Activated CD4-positive, alpha-beta T cell treated with anti-CD3 and anti-CD28 coated beads for 4 hours (primary cell): ENCODE measurements at regions not wholly inside any gene's neighbourhood (a gene's known extent, or its start where the extent isn't known, plus 50 kb on each side); places are given as distances from the start of the nearest gene placed in this dataset.
"Not testable (repeated sequence)": the region's sequence is repeated elsewhere in the genome, so short reads cannot be mapped to it uniquely, and the experiment has no call there.

ENCODE experiments used
- DNase-seq, 2 donors: peaks; one replicate each; pipeline ENCODE4 v3.0.0-alpha.2; 2020

DNA sequence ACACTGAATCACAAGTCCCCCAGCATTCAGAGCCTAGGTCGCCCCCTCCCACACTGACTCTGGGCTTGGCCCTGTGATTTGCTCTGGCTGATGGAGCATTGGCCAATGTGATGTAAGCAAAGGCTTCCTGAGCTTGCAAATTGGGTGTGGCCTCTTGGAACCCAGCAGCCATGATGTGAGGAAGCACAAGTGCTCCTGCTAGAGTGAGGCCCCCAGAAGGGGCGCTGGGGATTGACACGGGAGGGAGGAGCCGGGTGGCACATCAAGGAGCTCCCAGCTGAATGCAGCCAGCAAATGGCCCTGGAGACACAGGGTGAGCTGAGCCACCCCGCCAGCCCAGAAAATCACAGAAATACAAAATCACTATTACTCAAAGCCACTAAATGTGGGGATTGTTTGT is 308.5 kb downstream of the C16orf95 start:
- no peak for DNase-seq

DNA sequence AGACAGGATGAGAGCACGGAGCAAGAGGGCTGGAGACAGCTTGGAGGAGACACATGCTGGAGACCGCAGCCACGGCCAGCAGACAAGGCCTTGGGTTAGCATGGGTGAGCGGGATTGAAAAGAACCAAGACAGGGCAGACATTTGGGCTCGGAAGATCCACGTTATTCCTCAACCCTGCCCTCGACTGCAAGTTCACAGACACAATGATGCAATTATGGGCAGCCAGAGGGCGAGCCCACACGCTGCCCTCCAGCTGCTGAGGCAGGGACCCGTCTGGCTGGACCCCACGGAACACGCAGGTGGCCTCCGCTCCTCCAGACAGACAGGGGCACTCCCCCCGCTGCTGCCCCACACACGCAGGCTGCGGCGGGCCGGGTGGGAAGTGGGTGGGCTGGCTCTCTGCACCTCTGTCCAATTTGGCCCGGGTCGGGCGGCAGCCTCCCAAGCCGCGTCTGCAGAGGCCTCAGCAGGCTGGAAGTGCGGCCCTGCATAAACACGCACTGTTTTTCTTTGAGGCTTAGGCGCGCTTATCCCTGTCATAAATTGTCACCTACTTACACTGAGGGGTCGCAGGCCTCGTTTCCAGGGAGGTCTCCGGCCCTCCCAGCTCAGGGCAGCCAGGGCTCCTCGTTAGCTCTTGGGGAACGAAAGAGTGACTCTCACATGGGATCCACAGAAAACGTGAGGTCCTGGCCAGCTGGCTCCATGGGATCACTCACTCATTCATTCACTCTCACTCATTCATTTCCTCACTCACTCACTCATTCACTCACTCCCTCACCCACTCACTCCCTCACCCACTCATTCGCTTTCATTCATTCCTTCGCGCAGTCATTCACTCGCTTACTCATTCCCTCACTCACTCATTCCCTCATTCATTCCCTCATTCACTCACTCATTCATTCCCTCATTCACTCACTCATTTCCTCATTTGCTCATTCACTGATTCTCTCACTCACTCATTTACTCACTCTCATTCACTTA is 303.9 kb downstream of the C16orf95 start:
- no peak for DNase-seq

- DNase-seq = no peak
Observed at GRCh38 chr16:87014112-87014511, 303.1 kb downstream of the C16orf95 start.

- DNase-seq = no peak
Observed at GRCh38 chr16:87015021-87015420, 302.2 kb downstream of the C16orf95 start.

- no peak for DNase-seq
Observed at GRCh38 chr16:87016046-87017035, 300.9 kb downstream of the C16orf95 start.

DNA sequence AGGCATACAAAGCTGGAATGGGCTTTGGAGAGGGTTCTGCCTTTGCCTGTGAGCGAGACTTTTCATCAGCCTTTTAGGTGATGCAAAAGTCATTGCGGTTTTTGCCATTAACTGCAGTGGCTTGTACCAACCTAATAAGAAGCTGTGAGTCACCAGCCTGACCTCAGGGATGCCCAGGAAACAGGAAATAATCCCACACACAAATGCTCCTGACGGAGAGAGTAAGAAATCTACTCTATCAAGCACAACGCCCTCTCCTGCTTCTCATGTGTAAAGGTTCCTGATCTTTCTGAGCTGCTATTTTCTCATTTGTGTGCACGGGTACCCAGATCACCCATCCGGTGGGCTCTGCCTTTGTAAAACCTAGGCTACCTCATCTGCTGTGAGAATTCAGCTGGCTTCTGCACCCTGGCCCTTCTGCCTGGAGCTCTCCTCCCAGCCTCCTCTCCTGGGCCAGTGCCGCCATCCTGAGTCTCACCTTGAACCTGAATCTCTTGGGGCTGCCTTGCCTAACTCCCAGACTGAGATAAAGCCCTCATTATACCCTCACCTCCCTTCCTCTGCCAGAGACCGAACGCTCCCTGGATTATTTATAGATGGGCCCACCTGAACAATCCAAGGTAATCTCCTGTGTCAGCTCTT is 299.7 kb downstream of the C16orf95 start:
- DNase-seq = no peak

GRCh38 chr16:87025676-87026075 is 291.5 kb downstream of the C16orf95 start:
- DNase-seq = no peak

- DNase-seq = no peak
Observed at GRCh38 chr16:87027056-87027616, 290.1 kb downstream of the C16orf95 start.

DNA sequence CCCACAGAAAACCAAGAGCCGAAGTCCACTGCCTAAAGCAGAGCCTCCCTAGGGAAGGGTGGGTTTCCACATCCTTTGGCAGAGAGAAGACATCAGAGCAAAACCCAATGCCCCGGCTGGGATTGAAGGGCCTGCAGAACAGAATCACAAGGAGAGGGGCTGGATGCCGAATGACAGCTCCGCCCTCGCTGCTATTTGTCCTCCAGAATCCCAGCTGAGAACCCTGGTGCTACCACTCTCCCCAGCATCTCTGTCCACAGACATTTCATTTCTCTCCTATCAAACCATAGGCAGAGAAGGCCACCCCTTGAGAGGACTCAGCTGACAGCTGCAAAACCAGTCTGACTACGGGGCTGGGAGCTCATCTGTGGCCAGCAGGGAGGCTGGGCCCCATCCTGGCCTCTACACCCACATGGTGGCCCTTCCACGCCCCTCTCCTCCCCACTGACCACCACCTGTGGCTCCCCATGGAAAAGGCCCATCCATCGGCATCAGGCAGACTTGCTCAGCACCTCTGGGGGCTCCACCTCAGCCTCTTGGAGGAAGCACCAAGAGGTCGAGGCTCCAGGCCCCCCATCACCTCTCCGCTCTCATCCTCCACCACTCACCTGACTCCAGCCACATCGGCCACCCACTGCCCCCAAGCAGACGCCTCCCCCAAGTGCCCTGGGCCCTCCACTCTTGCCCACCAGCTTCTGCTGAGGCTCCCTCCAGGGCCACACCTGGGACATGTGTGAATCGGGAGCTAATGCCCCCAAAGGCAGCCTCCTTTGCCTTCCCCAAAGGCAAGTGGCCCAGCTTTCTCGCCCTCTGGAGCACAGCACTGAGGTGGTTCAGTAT is 288.5 kb downstream of the C16orf95 start:
- no peak for DNase-seq

- no peak for DNase-seq
Observed at GRCh38 chr16:87032554-87032953, 284.6 kb downstream of the C16orf95 start.

DNA sequence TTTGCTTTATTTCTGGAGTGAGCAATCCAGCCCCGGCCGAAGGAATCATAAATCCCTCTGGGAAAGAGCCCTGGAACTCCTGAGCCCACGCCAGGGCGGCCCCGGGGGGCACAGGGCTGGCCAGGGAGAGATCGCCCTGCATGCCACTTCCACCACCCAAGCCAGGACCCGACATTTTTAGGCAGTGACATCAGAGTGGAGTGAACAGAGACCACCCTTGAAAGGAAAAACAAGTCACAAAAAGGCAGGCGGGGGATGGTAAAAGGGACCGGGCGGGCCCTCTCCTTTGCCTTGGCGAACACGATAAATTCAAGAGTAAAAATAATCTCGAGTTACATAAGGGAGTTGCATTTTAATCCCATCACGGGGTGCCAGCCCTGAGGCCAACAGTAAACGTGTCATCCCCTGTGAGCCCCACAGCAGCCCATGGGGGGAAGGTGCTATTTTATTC is 284.1 kb downstream of the C16orf95 start:
- DNase-seq = no peak

DNA sequence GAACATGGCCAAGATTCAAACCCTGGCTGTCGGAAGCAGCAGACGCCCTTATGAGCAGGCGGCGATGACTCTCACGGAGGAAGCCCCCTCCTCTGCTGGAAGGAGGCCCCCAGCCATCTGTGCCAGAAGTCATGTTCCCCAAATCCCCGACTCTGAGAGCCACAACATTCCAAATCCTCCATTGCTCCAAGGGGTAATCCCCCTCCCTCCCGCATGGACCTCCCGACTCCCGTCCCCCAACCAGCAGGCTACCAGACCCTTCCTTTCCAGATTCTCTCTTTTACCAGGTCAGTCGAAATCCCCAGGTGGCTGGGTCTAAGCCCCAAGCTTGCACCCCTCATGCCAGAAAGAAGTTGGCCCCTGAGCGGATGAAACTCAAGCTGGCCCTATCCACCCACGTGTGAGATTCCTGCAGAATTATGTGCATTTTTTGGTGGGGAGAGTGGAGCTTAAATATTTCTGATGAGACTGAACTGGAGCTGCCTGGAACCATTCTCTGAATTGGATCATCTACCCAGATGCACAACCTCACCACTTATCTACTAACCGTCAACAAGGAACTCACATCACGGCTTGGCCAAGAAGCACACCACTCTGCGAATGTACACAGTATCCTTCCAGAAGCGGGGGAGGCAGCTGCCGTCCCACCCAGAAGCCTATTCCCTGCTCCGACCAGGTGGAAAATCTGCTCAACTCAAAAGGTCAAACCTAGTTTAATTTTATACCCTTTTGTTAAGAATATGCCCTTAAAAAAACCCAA is 283.5 kb downstream of the C16orf95 start:
- no peak for DNase-seq

DNA sequence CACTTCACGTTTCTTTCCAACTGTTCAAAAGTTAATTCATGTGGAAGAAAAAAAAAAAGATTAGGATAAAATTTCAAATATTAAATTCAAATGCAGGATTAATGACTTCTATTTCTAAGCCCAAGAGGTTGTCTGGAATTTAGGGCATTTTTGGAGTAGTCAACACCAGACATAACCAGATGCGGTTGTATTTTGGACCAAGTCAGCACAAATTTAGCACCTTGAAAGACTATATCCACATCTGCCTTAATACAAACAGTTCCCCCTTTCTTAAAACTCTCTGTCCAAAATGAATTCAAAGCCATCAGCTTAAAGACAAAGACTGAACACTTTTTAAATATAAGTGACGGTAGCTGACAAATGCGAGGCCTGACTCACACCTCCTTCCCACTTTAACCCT is 282.9 kb downstream of the C16orf95 start:
- DNase-seq = no peak

DNA sequence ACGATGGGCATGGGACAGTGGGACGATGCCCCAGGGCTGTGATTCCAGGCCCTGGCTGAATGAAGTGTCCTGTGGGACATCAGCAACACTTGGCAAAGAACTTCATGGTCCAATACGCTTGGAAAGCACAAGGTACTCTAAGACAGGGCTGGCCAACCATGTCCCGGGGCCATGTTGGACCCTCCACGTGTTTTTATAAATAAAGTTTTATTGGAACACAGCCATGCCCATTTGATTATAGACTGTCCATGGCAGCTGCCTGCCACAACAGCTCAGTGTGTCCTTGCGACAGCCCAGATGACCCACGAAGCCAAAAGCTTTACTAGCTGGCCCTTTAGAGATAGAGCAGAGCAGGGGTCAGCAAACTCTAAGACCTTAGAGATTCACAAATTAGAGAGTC is 282.1 kb downstream of the C16orf95 start:
- DNase-seq = no peak

- no peak for DNase-seq
Observed at GRCh38 chr16:87037012-87037411, 280.2 kb downstream of the C16orf95 start.

GRCh38 chr16:87038528-87038927 is 278.7 kb downstream of the C16orf95 start:
- not testable (repeated sequence) for DNase-seq

- no peak for DNase-seq
Observed at GRCh38 chr16:87040169-87041117, 276.7 kb downstream of the C16orf95 start.

DNA sequence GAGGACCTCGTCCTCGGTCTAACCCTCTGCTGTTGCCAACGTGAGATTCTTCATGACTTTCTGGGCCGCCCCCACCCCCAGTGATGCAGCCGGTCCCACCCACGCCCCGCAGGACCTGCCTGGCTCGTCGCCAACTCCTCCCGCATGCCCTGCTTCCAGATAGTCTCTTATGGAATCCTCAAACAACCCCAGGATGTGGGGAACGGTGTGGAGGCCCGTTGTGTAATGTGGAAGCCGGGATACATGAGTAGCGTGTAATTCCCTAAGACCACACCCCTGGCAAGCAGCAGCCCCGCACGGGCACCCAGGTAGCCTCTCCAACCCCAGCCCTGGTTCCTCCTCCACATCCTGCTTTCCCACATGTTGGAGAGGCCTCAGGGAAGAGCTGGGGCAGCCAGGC is 275.9 kb downstream of the C16orf95 start:
- DNase-seq = no peak

- DNase-seq = no peak
Observed at GRCh38 chr16:87042551-87043230, 274.5 kb downstream of the C16orf95 start.
